ENCODE measurements at regions not wholly inside any gene's neighbourhood (a gene's known extent, or its start where the extent isn't known, plus 50 kb on each side); places are given as distances from the start of the nearest gene placed in this dataset.

DNA sequence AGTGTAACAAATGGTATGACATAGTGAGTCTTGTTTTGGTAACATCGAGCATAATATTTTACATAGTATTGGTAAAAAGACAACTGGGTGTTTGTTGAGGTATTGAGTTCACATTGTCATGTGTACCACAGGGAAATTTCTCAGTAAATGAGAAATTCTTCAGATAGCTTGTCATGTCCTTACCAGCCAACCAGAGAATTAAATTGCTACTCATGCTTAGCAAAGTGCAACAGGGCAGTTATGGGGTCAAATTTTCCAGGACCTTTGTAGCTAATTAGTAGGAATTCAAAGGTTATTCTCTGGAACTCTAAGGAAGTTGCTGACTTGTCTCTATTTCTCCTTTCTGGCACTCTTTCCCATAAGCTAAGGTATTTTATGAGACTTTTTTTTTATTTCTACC is 595.7 kb downstream of the EFNA5 start:
- DNase-seq (ENCODE audit: low read depth, low spot score): no peak
- CTCF ChIA-PET: no interaction called here
- TF ChIP-seq, protein P1, sequence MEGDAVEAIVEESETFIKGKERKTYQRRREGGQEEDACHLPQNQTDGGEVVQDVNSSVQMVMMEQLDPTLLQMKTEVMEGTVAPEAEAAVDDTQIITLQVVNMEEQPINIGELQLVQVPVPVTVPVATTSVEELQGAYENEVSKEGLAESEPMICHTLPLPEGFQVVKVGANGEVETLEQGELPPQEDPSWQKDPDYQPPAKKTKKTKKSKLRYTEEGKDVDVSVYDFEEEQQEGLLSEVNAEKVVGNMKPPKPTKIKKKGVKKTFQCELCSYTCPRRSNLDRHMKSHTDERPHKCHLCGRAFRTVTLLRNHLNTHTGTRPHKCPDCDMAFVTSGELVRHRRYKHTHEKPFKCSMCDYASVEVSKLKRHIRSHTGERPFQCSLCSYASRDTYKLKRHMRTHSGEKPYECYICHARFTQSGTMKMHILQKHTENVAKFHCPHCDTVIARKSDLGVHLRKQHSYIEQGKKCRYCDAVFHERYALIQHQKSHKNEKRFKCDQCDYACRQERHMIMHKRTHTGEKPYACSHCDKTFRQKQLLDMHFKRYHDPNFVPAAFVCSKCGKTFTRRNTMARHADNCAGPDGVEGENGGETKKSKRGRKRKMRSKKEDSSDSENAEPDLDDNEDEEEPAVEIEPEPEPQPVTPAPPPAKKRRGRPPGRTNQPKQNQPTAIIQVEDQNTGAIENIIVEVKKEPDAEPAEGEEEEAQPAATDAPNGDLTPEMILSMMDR (IDR thresholded peaks at IDR 0.05; ENCODE audit: low read depth, low read length): no peak
- H3K9me3 ChIP-seq (ENCODE audit: control insufficient read depth, insufficient read depth, low read length): no peaks in the 10 kb centered on the region
- H3K4me3 ChIP-seq (ENCODE audit: low read depth, low read length): no peak overlapping the region
- H3K27me3 ChIP-seq (ENCODE audit: control insufficient read depth, insufficient read depth, low read length): no peaks in the 10 kb centered on the region
- no peak overlapping the region for H3K27ac ChIP-seq (ENCODE audit: low read depth, low read length)
- POLR2A ChIA-PET: no interaction called here

DNA sequence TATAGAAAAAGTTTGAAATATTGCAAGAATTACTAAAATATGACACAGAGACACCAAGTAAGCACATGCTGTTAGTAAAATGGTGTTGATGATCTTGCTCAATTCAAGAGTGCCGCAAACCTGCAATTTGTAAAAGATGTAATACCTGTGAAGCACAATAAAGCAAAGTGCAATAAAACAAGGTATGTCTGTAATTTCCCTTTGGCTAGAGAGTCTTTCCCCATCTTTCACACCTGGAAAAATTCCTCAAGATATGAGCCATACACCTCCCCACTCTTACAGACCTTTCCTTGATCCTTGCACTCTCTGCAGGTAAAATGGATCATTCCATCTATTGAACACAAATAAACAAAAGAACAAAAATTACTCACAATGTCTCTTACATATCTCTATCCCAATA is 597.8 kb downstream of the EFNA5 start:
- ChIA-PET CTCF (no interaction called here), POLR2A (no interaction called here)
- TF ChIP-seq, protein P1 (IDR thresholded peaks at IDR 0.05; ENCODE audit: low read depth, low read length): no peak

DNA sequence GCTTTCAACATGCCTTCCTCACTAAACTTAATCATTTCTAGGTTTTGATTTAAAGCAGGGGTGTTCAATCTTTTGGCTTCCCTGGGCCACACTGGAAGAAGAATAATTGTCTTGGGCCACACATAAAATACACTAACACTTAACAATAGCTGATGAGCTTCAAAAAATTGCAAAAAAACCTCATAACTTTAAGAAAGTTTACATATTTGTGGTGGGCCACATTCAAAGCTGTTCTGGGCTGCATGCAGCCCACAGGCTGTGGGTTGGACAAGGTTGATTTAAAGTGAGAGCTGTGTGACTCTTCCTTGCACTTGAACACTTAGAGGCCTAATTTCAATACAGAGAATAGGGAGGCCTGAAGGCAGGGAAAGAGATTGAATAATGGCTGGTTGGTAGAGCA is 598.3 kb downstream of the EFNA5 start:
- Histone ChIP-seq H3K9me3 (ENCODE audit: control insufficient read depth, insufficient read depth, low read length) (no peaks in the 10 kb centered on the region), H3K4me3 (ENCODE audit: low read depth, low read length) (no peak overlapping the region), H3K27ac (ENCODE audit: low read depth, low read length) (no peak overlapping the region), H3K27me3 (ENCODE audit: control insufficient read depth, insufficient read depth, low read length) (no peaks in the 10 kb centered on the region)
- no peak for DNase-seq (ENCODE audit: low read depth, low spot score)
- ChIA-PET POLR2A (no interaction called here), CTCF (no interaction called here)
- TF ChIP-seq, protein P1 (IDR thresholded peaks at IDR 0.05; ENCODE audit: low read depth, low read length): no peak

More for the DNA sequence above, 597.8 kb downstream of the EFNA5 start:
- Histone ChIP-seq H3K27ac (ENCODE audit: low read depth, low read length) (no peak overlapping the region), H3K27me3 (ENCODE audit: control insufficient read depth, insufficient read depth, low read length) (no peaks in the 10 kb centered on the region), H3K4me3 (ENCODE audit: low read depth, low read length) (no peak overlapping the region), H3K9me3 (ENCODE audit: control insufficient read depth, insufficient read depth, low read length) (no peaks in the 10 kb centered on the region)
- DNase-seq (ENCODE audit: low read depth, low spot score): no peak

DNA sequence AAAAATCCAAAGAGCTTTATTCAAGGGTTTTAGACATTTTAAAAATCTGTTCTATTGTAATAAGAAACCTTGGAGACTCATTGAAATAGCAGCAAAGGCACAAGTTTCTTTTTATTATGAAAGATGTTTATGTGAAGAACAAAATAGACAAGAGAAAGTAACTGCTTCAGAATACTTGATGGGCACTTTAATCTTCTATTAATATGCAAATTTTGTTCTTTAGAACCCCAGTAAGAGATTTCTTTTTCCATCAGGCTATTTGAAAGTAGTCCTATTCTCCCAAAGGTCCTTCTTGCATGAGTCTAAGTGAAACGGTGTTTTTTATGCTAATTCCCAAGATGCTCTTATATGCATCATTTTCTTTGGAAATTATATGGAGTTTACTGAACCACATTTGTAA is 602.0 kb downstream of the EFNA5 start:
- no peak overlapping the region for H3K27ac ChIP-seq (ENCODE audit: low read depth, low read length)
- no peak overlapping the region for H3K4me3 ChIP-seq (ENCODE audit: low read depth, low read length)
- H3K27me3 ChIP-seq (ENCODE audit: control insufficient read depth, insufficient read depth, low read length): no peaks in the 10 kb centered on the region
- no peak for DNase-seq (ENCODE audit: low read depth, low spot score)
- POLR2A ChIA-PET: no interaction called here
- TF ChIP-seq, protein P1 (IDR thresholded peaks at IDR 0.05; ENCODE audit: low read depth, low read length): no peak
- CTCF ChIA-PET: no interaction called here
- no peaks in the 10 kb centered on the region for H3K9me3 ChIP-seq (ENCODE audit: control insufficient read depth, insufficient read depth, low read length)

DNA sequence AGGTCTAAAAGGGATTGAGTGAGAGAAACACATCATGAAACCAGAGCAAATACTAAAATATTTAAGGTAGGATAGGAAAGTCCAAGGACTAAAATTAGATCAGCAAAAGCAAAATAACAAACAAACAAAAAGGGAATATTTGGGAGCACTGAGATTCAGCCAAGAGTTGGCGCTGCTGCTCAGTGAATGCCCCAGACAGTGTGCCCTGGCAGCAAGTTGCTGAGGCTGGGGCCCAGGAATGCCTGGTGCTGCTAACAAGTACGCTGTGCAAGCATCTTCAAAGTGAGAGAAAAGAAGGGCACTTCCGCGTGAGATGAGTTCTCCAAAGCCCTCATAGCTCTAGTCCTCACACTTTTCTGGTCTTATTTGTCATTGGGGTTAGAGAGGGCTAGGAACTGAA is 603.3 kb downstream of the EFNA5 start:
- DNase-seq (ENCODE audit: low read depth, low spot score): no peak
- CTCF ChIA-PET: no interaction called here
- H3K9me3 ChIP-seq (ENCODE audit: control insufficient read depth, insufficient read depth, low read length): no peaks in the 10 kb centered on the region
- POLR2A ChIA-PET: no interaction called here
- no peaks in the 10 kb centered on the region for H3K27me3 ChIP-seq (ENCODE audit: control insufficient read depth, insufficient read depth, low read length)
- TF ChIP-seq, protein P1 (IDR thresholded peaks at IDR 0.05; ENCODE audit: low read depth, low read length): no peak
- no peak overlapping the region for H3K27ac ChIP-seq (ENCODE audit: low read depth, low read length)
- no peak overlapping the region for H3K4me3 ChIP-seq (ENCODE audit: low read depth, low read length)
